ENCODE measurements at regions not wholly inside any gene's neighbourhood (a gene's known extent, or its start where the extent isn't known, plus 50 kb on each side); places are given as distances from the start of the nearest gene placed in this dataset.
"Not testable (repeated sequence)": the region's sequence is repeated elsewhere in the genome, so short reads cannot be mapped to it uniquely, and the experiment has no call there.

GRCh38 chr1:55765505-55765904 lies 550.3 kb upstream of the USP24 start:
- TF ChIP-seq PAX8 (IDR thresholded peaks at IDR 0.05); GABPA (IDR thresholded peaks at IDR 0.05; ENCODE audit: low read depth); ZNF24 (IDR thresholded peaks at IDR 0.05); FOXM1 (IDR thresholded peaks at IDR 0.05; ENCODE audit: low read depth, low read length); RAD21 (IDR thresholded peaks at IDR 0.05; ENCODE audit: insufficient read depth, low read depth, low read length); POLR2A (IDR thresholded peaks at IDR 0.05; ENCODE audit: low read depth, low read length); TAF1 (IDR thresholded peaks at IDR 0.05; ENCODE audit: borderline replicate concordance, low read depth, low read length); KDM1A (IDR thresholded peaks at IDR 0.05; ENCODE audit: borderline replicate concordance); ZBED1 (IDR thresholded peaks at IDR 0.05; ENCODE audit: borderline replicate concordance); CTCF (IDR thresholded peaks at IDR 0.05 in 2 of 3, conservative IDR thresholded peaks at IDR 0.05 in 1 of 3; ENCODE audit: control insufficient read depth in 2 of 3, extremely low read depth in 1 of 3, insufficient read depth in 1 of 3, low read depth in 3 of 3, low read length in 3 of 3); POLR2AphosphoS5 (IDR thresholded peaks at IDR 0.05; ENCODE audit: low read length); BHLHE40 (IDR thresholded peaks at IDR 0.05; ENCODE audit: borderline replicate concordance in 1 of 2, low read depth in 2 of 2, low read length in 1 of 2); CREB1 (IDR thresholded peaks at IDR 0.05; ENCODE audit: low read depth); POLR2AphosphoS2 (IDR thresholded peaks at IDR 0.05; ENCODE audit: low read depth, low read length): not testable (repeated sequence)
